ENCODE measurements at regions not wholly inside any gene's neighbourhood (a gene's known extent, or its start where the extent isn't known, plus 50 kb on each side); places are given as distances from the start of the nearest gene placed in this dataset.

DNA sequence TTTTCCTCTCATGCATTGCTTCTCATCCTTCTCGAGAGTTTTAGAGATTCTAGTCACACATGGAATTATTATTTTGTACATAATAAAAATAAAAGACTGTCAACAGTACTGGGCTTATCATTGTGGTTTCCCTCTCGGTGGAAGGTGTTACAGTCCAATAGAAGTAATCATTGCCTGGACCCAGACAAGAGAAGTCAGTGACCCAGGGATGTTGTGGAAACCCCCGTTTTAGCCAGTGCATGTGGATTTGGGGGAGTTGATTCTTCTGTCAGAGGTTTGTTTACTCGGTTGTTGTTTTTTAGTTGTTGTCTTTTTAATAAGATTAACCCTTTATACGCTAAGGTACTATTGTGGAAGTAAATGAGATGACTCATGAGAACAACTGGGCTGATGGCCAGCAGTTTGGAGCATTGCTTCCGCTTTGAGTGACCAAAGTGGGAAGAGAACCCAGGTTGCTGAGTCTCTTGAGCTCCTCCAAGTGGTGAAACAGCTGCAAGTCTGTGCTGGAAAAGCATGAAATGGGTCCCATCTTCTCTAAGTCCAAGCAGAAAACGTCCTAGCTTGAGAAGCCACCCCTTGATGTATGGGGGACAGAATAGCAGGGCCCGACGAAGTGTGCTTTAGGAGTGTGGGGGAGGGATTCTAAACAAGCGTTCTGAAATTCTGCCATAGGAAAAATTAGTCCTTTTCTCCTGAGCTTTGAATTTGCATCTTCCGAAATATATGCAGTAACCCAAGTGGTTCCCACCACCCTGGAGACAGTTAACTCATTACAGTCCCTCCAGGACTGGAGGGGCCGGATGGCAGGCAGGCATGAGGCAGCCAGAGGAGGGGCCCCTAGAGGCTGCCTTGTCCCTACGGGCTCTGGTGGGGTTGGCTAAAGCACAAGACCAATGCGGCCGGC, 61.8 kb upstream of the GPR45 start:
- H3K9me3 ChIP-seq (ENCODE audit: control extremely low read depth in 1 of 3, control insufficient read depth in 2 of 3, insufficient read depth in 1 of 3, low read length in 2 of 3): no peaks in the 10 kb centered on the region
- TF ChIP-seq, protein P1, sequence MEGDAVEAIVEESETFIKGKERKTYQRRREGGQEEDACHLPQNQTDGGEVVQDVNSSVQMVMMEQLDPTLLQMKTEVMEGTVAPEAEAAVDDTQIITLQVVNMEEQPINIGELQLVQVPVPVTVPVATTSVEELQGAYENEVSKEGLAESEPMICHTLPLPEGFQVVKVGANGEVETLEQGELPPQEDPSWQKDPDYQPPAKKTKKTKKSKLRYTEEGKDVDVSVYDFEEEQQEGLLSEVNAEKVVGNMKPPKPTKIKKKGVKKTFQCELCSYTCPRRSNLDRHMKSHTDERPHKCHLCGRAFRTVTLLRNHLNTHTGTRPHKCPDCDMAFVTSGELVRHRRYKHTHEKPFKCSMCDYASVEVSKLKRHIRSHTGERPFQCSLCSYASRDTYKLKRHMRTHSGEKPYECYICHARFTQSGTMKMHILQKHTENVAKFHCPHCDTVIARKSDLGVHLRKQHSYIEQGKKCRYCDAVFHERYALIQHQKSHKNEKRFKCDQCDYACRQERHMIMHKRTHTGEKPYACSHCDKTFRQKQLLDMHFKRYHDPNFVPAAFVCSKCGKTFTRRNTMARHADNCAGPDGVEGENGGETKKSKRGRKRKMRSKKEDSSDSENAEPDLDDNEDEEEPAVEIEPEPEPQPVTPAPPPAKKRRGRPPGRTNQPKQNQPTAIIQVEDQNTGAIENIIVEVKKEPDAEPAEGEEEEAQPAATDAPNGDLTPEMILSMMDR (IDR thresholded peaks at IDR 0.05): no peak
- no peak for TF ChIP-seq EZH2 (IDR thresholded peaks at IDR 0.05; ENCODE audit: borderline replicate concordance, insufficient read depth, low read depth, low read length, poor library complexity, severe bottlenecking)
- H3K4me1 Mint-ChIP-seq: peaks cover 75% of the 10 kb centered on the region
- ATAC-seq (ENCODE audit: low read depth): no peak
- intact Hi-C loops (cut with micrococcal nuclease): loop anchor here (1.0 to 5.0 kb wide), 3 partner anchors 37 to 65 kb away; no protein-coding TSS in a partner anchor
- peaks cover 52 to 66% of the 10 kb centered on the region in 2 donors for H3K4me1 ChIP-seq (ENCODE audit: control insufficient read depth in 2 of 2, insufficient read depth in 2 of 2, low read length in 2 of 2)
- H3K27ac Mint-ChIP-seq: peak overlapping the region; percentile 41
- no peak overlapping the region for H2AFZ ChIP-seq (ENCODE audit: insufficient read depth, low read depth, low read length, poor library complexity, severe bottlenecking)
- ChIA-PET POLR2A (no interaction called here), CTCF (interaction anchor here (0.7 to 6.5 kb wide), 8 partner anchors 24 to 64 kb away, joined by 3 to 89 read pairs (median 4); no protein-coding TSS in a partner anchor)
- no peak for DNase-seq
- no peak overlapping the region for H3K9ac ChIP-seq (ENCODE audit: low read length)
- no peaks in the 10 kb centered on the region for H4K20me1 ChIP-seq (ENCODE audit: control insufficient read depth, insufficient read depth, low read length, poor library complexity, severe bottlenecking)
- no peak overlapping the region for H3K4me3 Mint-ChIP-seq
- no peaks in the 10 kb centered on the region for H3K27me3 Mint-ChIP-seq
- 81% methylated on average over 12 of the region's 15 CpGs for WGBS (ENCODE audit: insufficient coverage)
- no peaks in the 10 kb centered on the region for H3K79me2 ChIP-seq (ENCODE audit: control insufficient read depth, insufficient read depth, low read length)
- H3K4me3 ChIP-seq (ENCODE audit: control extremely low read depth in 1 of 5, extremely low read depth in 1 of 5, insufficient read depth in 1 of 5, low read depth in 2 of 5, low read length in 4 of 5): no peak overlapping the region
- H3K36me3 ChIP-seq (replicated peaks in 1 of 2; ENCODE audit: control extremely low read depth in 1 of 2, control insufficient read depth in 1 of 2, extremely low read depth in 1 of 2, insufficient read depth in 2 of 2, low read length in 1 of 2): no peaks in the 10 kb centered on the region
- no peaks in the 10 kb centered on the region for H3K27me3 ChIP-seq (replicated peaks in 1 of 4; ENCODE audit: control extremely low read depth in 1 of 4, control insufficient read depth in 3 of 4, insufficient read depth in 4 of 4, low read length in 3 of 4)
- no peak overlapping the region for H3K27ac ChIP-seq (ENCODE audit: low read length in 2 of 2)
- no peaks in the 10 kb centered on the region for H3K9me3 Mint-ChIP-seq (ENCODE audit: insufficient read depth)
- H3K4me2 ChIP-seq (replicated peaks; ENCODE audit: low read depth, low read length, poor library complexity, severe bottlenecking): no peak overlapping the region

DNA sequence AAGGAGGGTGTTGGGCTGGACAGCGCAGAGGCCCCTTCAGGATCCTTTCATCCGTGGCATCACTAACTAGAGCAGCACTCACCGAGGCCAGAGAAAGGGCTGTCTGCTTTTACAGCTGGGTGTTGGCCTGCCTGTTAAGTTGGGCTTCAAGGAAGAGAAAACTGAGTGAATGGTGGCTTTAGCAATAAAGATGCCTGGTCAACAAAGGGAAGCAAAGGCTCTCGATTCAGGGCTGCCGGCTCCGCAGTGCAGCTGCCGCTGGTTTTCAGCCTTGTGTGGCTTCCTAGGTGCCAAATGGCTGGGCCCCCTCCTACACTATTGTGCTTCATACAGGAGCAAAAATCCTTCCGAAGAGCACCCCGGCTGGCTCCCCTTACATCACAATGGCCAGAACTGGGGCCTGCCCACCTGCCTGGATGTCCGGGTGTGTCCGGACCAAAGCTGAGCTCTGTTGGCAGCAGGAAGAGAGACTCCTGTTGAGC, 61.0 kb upstream of the GPR45 start:
- ATAC-seq (ENCODE audit: low read depth): no peak
- Histone ChIP-seq H3K27ac (ENCODE audit: low read length in 2 of 2) (no peak overlapping the region), H3K4me3 (ENCODE audit: control extremely low read depth in 1 of 5, extremely low read depth in 1 of 5, insufficient read depth in 1 of 5, low read depth in 2 of 5, low read length in 4 of 5) (no peak overlapping the region), H3K36me3 (replicated peaks in 1 of 2; ENCODE audit: control extremely low read depth in 1 of 2, control insufficient read depth in 1 of 2, extremely low read depth in 1 of 2, insufficient read depth in 2 of 2, low read length in 1 of 2) (no peaks in the 10 kb centered on the region), H3K9ac (ENCODE audit: low read length) (no peak overlapping the region), H3K4me1 (ENCODE audit: control insufficient read depth in 2 of 2, insufficient read depth in 2 of 2, low read length in 2 of 2) (peaks cover 44 to 58% of the 10 kb centered on the region in 2 donors), H3K9me3 (ENCODE audit: control extremely low read depth in 1 of 3, control insufficient read depth in 2 of 3, insufficient read depth in 1 of 3, low read length in 2 of 3) (no peaks in the 10 kb centered on the region), H2AFZ (ENCODE audit: insufficient read depth, low read depth, low read length, poor library complexity, severe bottlenecking) (no peak overlapping the region), H3K4me2 (replicated peaks; ENCODE audit: low read depth, low read length, poor library complexity, severe bottlenecking) (no peak overlapping the region), H3K79me2 (ENCODE audit: control insufficient read depth, insufficient read depth, low read length) (no peaks in the 10 kb centered on the region), H3K27me3 (replicated peaks in 1 of 4; ENCODE audit: control extremely low read depth in 1 of 4, control insufficient read depth in 3 of 4, insufficient read depth in 4 of 4, low read length in 3 of 4) (no peaks in the 10 kb centered on the region), H4K20me1 (ENCODE audit: control insufficient read depth, insufficient read depth, low read length, poor library complexity, severe bottlenecking) (no peaks in the 10 kb centered on the region)
- H3K27me3 Mint-ChIP-seq: no peaks in the 10 kb centered on the region
- intact Hi-C loops (cut with micrococcal nuclease): no loop called here
- CTCF ChIA-PET: interaction anchor here (0.7 to 6.5 kb wide), 6 partner anchors 10 to 65 kb away, joined by 3 to 89 read pairs (median 4); no protein-coding TSS in a partner anchor
- no peaks in the 10 kb centered on the region for H3K9me3 Mint-ChIP-seq (ENCODE audit: insufficient read depth)
- no peak for DNase-seq
- no peak overlapping the region for H3K27ac Mint-ChIP-seq
- peaks cover 67% of the 10 kb centered on the region for H3K4me1 Mint-ChIP-seq
- TF ChIP-seq EZH2 (IDR thresholded peaks at IDR 0.05; ENCODE audit: borderline replicate concordance, insufficient read depth, low read depth, low read length, poor library complexity, severe bottlenecking): no peak
- TF ChIP-seq, protein P1 (IDR thresholded peaks at IDR 0.05): no peak
- H3K4me3 Mint-ChIP-seq: no peak overlapping the region
- 93% methylated on average over 9 of the region's 11 CpGs for WGBS (ENCODE audit: insufficient coverage)
- POLR2A ChIA-PET: no interaction called here
